ENCODE measurements at regions not wholly inside any gene's neighbourhood (a gene's known extent, or its start where the extent isn't known, plus 50 kb on each side); places are given as distances from the start of the nearest gene placed in this dataset.

DNA sequence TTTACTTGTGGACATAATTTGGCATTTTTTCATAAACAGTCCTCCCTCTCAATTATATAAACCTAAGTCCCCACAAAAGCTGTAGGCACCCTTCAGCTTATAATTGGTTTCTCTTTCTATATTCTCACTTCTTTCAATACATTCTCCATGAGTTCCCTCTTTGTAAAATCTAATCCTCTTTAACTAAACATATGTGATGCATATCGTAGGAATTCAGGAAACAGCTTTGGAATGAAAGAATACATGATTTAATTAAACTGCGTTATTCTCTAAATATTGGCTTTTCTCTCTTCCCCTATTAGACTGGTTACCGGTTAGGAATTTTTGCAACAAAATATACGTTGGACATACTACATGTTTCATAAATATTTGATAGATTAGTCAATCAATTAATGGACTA lies 1122.6 kb downstream of the FLRT2 start:
- TF ChIP-seq CTCF (IDR thresholded peaks at IDR 0.05) (no peak), POLR2A (IDR thresholded peaks at IDR 0.05) (no peak)

Data from right lobe of liver (tissue), 4 donors.